WERI-Rb-1 (cell line): ENCODE measurements at regions not wholly inside any gene's neighbourhood (a gene's known extent, or its start where the extent isn't known, plus 50 kb on each side); places are given as distances from the start of the nearest gene placed in this dataset.

Experiments used
- DNase-seq: peaks from one replicate; pipeline ENCODE4 v3.0.0-alpha.2; 2020
- H3K27ac ChIP-seq: fragments of 250-450 bp; sonication (Bioruptor Pico); 2 replicates; pipeline ENCODE4 v1.5.1; 2020; ENCODE audit warnings: mild to moderate bottlenecking, moderate library complexity
- H3K27me3 ChIP-seq: fragments of 250-450 bp; sonication (Bioruptor Pico); 2 replicates; pipeline ENCODE4 v1.5.1; 2021; ENCODE audit warnings: mild to moderate bottlenecking, low read depth, moderate library complexity; ENCODE audit not compliant: insufficient read depth, severe bottlenecking
- H3K36me3 ChIP-seq: fragments of 250-450 bp; sonication (Bioruptor Pico); 2 replicates; pipeline ENCODE4 v1.5.1; 2020; ENCODE audit warnings: mild to moderate bottlenecking, moderate library complexity
- H3K4me3 ChIP-seq: 2 replicates; pipeline ENCODE4 v1.5.1; 2011; ENCODE audit warnings: low read depth, mild to moderate bottlenecking, control low read depth, low read length
- H3K9me3 ChIP-seq: fragments of 250-450 bp; sonication (Bioruptor Pico); 2 replicates; pipeline ENCODE4 v1.5.1; 2021; ENCODE audit warnings: mild to moderate bottlenecking, moderate library complexity; ENCODE audit not compliant: severe bottlenecking
- CTCF ChIP-seq: IDR thresholded peaks from 2 replicates; pipeline ENCODE4 v1.5.1; 2011; ENCODE audit warnings: low read depth, mild to moderate bottlenecking, control low read depth, inconsistent platforms, low read length

- Histone ChIP-seq H3K36me3 (no peaks in the 10 kb centered on the region), H3K4me3 (no peak overlapping the region), H3K27ac (no peak overlapping the region), H3K9me3 (no peaks in the 10 kb centered on the region), H3K27me3 (no peaks in the 10 kb centered on the region)
- TF ChIP-seq CTCF: no peak
- no peak for DNase-seq
Observed at GRCh38 chr13:79097201-79097600, 308.9 kb downstream of the RBM26 start.

GRCh38 chr13:79096099-79096498, 310.0 kb downstream of the RBM26 start:
- Histone ChIP-seq H3K27me3 (no peaks in the 10 kb centered on the region), H3K27ac (no peak overlapping the region), H3K4me3 (no peak overlapping the region), H3K36me3 (no peaks in the 10 kb centered on the region), H3K9me3 (no peaks in the 10 kb centered on the region)
- DNase-seq: no peak
- TF ChIP-seq CTCF: no peak

- no peak for TF ChIP-seq CTCF
- H3K4me3 ChIP-seq: no peak overlapping the region
- no peaks in the 10 kb centered on the region for H3K27me3 ChIP-seq
- no peak for DNase-seq
- no peaks in the 10 kb centered on the region for H3K9me3 ChIP-seq
- no peaks in the 10 kb centered on the region for H3K36me3 ChIP-seq
- no peak overlapping the region for H3K27ac ChIP-seq
Observed at GRCh38 chr13:79090552-79091124, 315.4 kb downstream of the RBM26 start.

GRCh38 chr13:79084802-79085424, 321.1 kb downstream of the RBM26 start:
- no peak overlapping the region for H3K4me3 ChIP-seq
- H3K9me3 ChIP-seq: no peaks in the 10 kb centered on the region
- DNase-seq: no peak
- H3K27me3 ChIP-seq: no peaks in the 10 kb centered on the region
- TF ChIP-seq CTCF: no peak
- H3K27ac ChIP-seq: no peak overlapping the region
- H3K36me3 ChIP-seq: no peaks in the 10 kb centered on the region

- no peak for TF ChIP-seq CTCF
- Histone ChIP-seq H3K9me3 (no peaks in the 10 kb centered on the region), H3K27ac (no peak overlapping the region), H3K36me3 (no peaks in the 10 kb centered on the region), H3K4me3 (no peak overlapping the region), H3K27me3 (no peaks in the 10 kb centered on the region)
- DNase-seq: no peak
Observed at GRCh38 chr13:79081942-79082341, 324.1 kb downstream of the RBM26 start.

GRCh38 chr13:79079351-79079839, 326.7 kb downstream of the RBM26 start:
- TF ChIP-seq CTCF: no peak
- H3K27ac ChIP-seq: no peak overlapping the region
- no peaks in the 10 kb centered on the region for H3K36me3 ChIP-seq
- no peak for DNase-seq
- H3K9me3 ChIP-seq: no peaks in the 10 kb centered on the region
- H3K4me3 ChIP-seq: no peak overlapping the region
- H3K27me3 ChIP-seq: no peaks in the 10 kb centered on the region
